ENCODE measurements at regions not wholly inside any gene's neighbourhood (a gene's known extent, or its start where the extent isn't known, plus 50 kb on each side); places are given as distances from the start of the nearest gene placed in this dataset.

- TF ChIP-seq CTCF (IDR thresholded peaks at IDR 0.05; ENCODE audit: insufficient read depth, low read length, poor library complexity, severe bottlenecking) (no peak), EZH2phosphoT487 (conservative IDR thresholded peaks at IDR 0.05; ENCODE audit: low read length) (no peak)
- Histone ChIP-seq H3K79me2 (ENCODE audit: insufficient read depth, low read length) (no peaks in the 10 kb centered on the region), H3K4me2 (ENCODE audit: low read depth, low read length, poor library complexity, severe bottlenecking) (no peak overlapping the region), H3K27me3 (ENCODE audit: low read length) (no peaks in the 10 kb centered on the region), H2AFZ (ENCODE audit: low read depth, low read length, severe bottlenecking) (peak overlapping the region; percentile 82), H3K9ac (ENCODE audit: low read length) (no peak overlapping the region), H3K27ac (ENCODE audit: low read depth, low read length) (no peak overlapping the region), H3K9me2 (replicated peaks; ENCODE audit: insufficient read depth, low read length) (no peaks in the 10 kb centered on the region), H3K36me3 (ENCODE audit: low read length) (no peaks in the 10 kb centered on the region), H3K4me3 (ENCODE audit: insufficient read depth, low read length, poor library complexity, severe bottlenecking) (no peak overlapping the region), H3K9me3 (ENCODE audit: insufficient read depth, low read length) (no peaks in the 10 kb centered on the region), H3F3A (ENCODE audit: insufficient read depth) (no peaks in the 10 kb centered on the region), H4K20me1 (ENCODE audit: low read depth, low read length) (no peaks in the 10 kb centered on the region)
These were observed 774.2 kb upstream of the CDH10 start for GRCh38 chr5:25418978-25419377.

GRCh38 chr5:25418319-25418859, 773.6 kb upstream of the CDH10 start:
- Histone ChIP-seq H3K79me2 (ENCODE audit: insufficient read depth, low read length) (no peaks in the 10 kb centered on the region), H3F3A (ENCODE audit: insufficient read depth) (no peaks in the 10 kb centered on the region), H3K4me3 (ENCODE audit: insufficient read depth, low read length, poor library complexity, severe bottlenecking) (no peak overlapping the region), H3K9ac (ENCODE audit: low read length) (no peak overlapping the region), H3K27ac (ENCODE audit: low read depth, low read length) (no peak overlapping the region), H3K9me2 (replicated peaks; ENCODE audit: insufficient read depth, low read length) (no peaks in the 10 kb centered on the region), H2AFZ (ENCODE audit: low read depth, low read length, severe bottlenecking) (peak overlapping the region; percentile 82), H3K4me2 (ENCODE audit: low read depth, low read length, poor library complexity, severe bottlenecking) (no peak overlapping the region), H3K9me3 (ENCODE audit: insufficient read depth, low read length) (no peaks in the 10 kb centered on the region), H3K36me3 (ENCODE audit: low read length) (no peaks in the 10 kb centered on the region), H3K27me3 (ENCODE audit: low read length) (no peaks in the 10 kb centered on the region), H4K20me1 (ENCODE audit: low read depth, low read length) (no peaks in the 10 kb centered on the region)
- TF ChIP-seq EZH2phosphoT487 (conservative IDR thresholded peaks at IDR 0.05; ENCODE audit: low read length): no peak
- no peak for TF ChIP-seq CTCF (IDR thresholded peaks at IDR 0.05; ENCODE audit: insufficient read depth, low read length, poor library complexity, severe bottlenecking)

GRCh38 chr5:25416960-25417359, 772.2 kb upstream of the CDH10 start:
- H3K4me2 ChIP-seq (ENCODE audit: low read depth, low read length, poor library complexity, severe bottlenecking): no peak overlapping the region
- no peaks in the 10 kb centered on the region for H3K9me3 ChIP-seq (ENCODE audit: insufficient read depth, low read length)
- H3F3A ChIP-seq (ENCODE audit: insufficient read depth): no peaks in the 10 kb centered on the region
- TF ChIP-seq CTCF (IDR thresholded peaks at IDR 0.05; ENCODE audit: insufficient read depth, low read length, poor library complexity, severe bottlenecking) (no peak), EZH2phosphoT487 (conservative IDR thresholded peaks at IDR 0.05; ENCODE audit: low read length) (no peak)
- H3K27me3 ChIP-seq (ENCODE audit: low read length): no peaks in the 10 kb centered on the region
- H3K4me3 ChIP-seq (ENCODE audit: insufficient read depth, low read length, poor library complexity, severe bottlenecking): no peak overlapping the region
- no peaks in the 10 kb centered on the region for H3K36me3 ChIP-seq (ENCODE audit: low read length)
- H3K9ac ChIP-seq (ENCODE audit: low read length): no peak overlapping the region
- no peak overlapping the region for H2AFZ ChIP-seq (ENCODE audit: low read depth, low read length, severe bottlenecking)
- H3K27ac ChIP-seq (ENCODE audit: low read depth, low read length): no peak overlapping the region
- no peaks in the 10 kb centered on the region for H4K20me1 ChIP-seq (ENCODE audit: low read depth, low read length)
- H3K9me2 ChIP-seq (replicated peaks; ENCODE audit: insufficient read depth, low read length): no peaks in the 10 kb centered on the region
- no peaks in the 10 kb centered on the region for H3K79me2 ChIP-seq (ENCODE audit: insufficient read depth, low read length)

Measured in SU-DHL-6 (cell line).